HEK293 (cell line): ENCODE measurements at regions not wholly inside any gene's neighbourhood (a gene's known extent, or its start where the extent isn't known, plus 50 kb on each side); places are given as distances from the start of the nearest gene placed in this dataset.

Source experiments
- CTCF ChIA-PET: fragments of 350-600 bp; formaldehyde crosslinking; extraction: SDS; loops from one replicate; lab custom pipeline; 2021; ENCODE audit warnings: antibody characterized with exemption; lab: Yijun Ruan, JAX
- POLR2A ChIA-PET: fragments of 300-600 bp; formaldehyde crosslinking; extraction: SDS; loops from one replicate; lab custom pipeline; 2020; ENCODE audit warnings: antibody characterized with exemption, inconsistent platforms; lab: Yijun Ruan, JAX
- H3K27ac ChIP-seq: fragments of 200-500 bp; sonication (Bioruptor generic); 2 replicates; pipeline ENCODE4 v1.5.1; 2014; ENCODE audit warnings: low read depth, low read length, control low read depth, inconsistent platforms; ENCODE audit errors: extremely low read depth
- H3K36me3 ChIP-seq, 2 experiments: fragments of 200-500 bp in 1 of 2; sonication (Bioruptor generic) in 1 of 2; 1 replicate in 1 of 2; 2 replicates in 1 of 2; pipeline ENCODE4 v1.5.1; 2014 to 2017; ENCODE audit warnings: inconsistent platforms in 2 of 2, low read length in 2 of 2; ENCODE audit not compliant: control insufficient read depth in 2 of 2, insufficient read depth in 1 of 2
- H3K4me1 ChIP-seq: fragments of 200-500 bp; sonication (Bioruptor generic); 2 replicates; pipeline ENCODE4 v1.5.1; 2014; ENCODE audit warnings: mild to moderate bottlenecking, low read length, inconsistent platforms; ENCODE audit not compliant: control insufficient read depth, insufficient read depth
- H3K4me3 ChIP-seq: 2 replicates; pipeline ENCODE4 v1.5.1; 2011; ENCODE audit warnings: low read depth, mild to moderate bottlenecking, control low read depth, low read length, moderate library complexity
- H3K9me3 ChIP-seq: fragments of 200-500 bp; sonication (Bioruptor generic); 2 replicates; pipeline ENCODE4 v1.5.1; 2014; ENCODE audit warnings: low read depth, low read length, inconsistent platforms; ENCODE audit not compliant: control insufficient read depth, insufficient read depth
- EGR2 ChIP-seq: fragments of 450-650 bp; formaldehyde crosslinking; IDR thresholded peaks from 2 replicates; pipeline ENCODE4 v1.5.1; 2016; ENCODE audit warnings: low read depth, missing biosample characterization, missing genetic modification characterization
- ZBTB21 ChIP-seq: fragments of 450-650 bp; formaldehyde crosslinking; IDR thresholded peaks from 2 replicates; pipeline ENCODE4 v1.5.1; 2017; ENCODE audit warnings: missing biosample characterization, missing genetic modification characterization
- ZBTB8A ChIP-seq: fragments of 450-650 bp; formaldehyde crosslinking; IDR thresholded peaks from 2 replicates; pipeline ENCODE4 v1.5.1; 2016; ENCODE audit warnings: missing biosample characterization, missing genetic modification characterization
- ZNF133 ChIP-seq: fragments of 450-650 bp; formaldehyde crosslinking; IDR thresholded peaks from 2 replicates; pipeline ENCODE4 v1.5.1; 2016; ENCODE audit warnings: missing biosample characterization, missing genetic modification characterization
- ZNF239 ChIP-seq: fragments of 450-650 bp; formaldehyde crosslinking; IDR thresholded peaks from 2 replicates; pipeline ENCODE4 v1.5.1; 2016; ENCODE audit warnings: missing biosample characterization, missing genetic modification characterization
- ZNF302 ChIP-seq: fragments of 450-650 bp; formaldehyde crosslinking; IDR thresholded peaks from 2 replicates; pipeline ENCODE4 v1.5.1; 2016; ENCODE audit warnings: missing biosample characterization, missing genetic modification characterization, low read depth
- ZNF354C ChIP-seq: fragments of 450-650 bp; formaldehyde crosslinking; IDR thresholded peaks from 2 replicates; pipeline ENCODE4 v1.5.1; 2016; ENCODE audit warnings: missing biosample characterization, missing genetic modification characterization, low read depth, borderline replicate concordance
- ZNF510 ChIP-seq: fragments of 450-650 bp; formaldehyde crosslinking; IDR thresholded peaks from 2 replicates; pipeline ENCODE4 v1.5.1; 2018; ENCODE audit warnings: mild to moderate bottlenecking, missing genetic modification characterization, missing biosample characterization; ENCODE audit not compliant: insufficient replicate concordance
- ZNF629 ChIP-seq: fragments of 450-650 bp; formaldehyde crosslinking; IDR thresholded peaks from 2 replicates; pipeline ENCODE4 v1.5.1; 2017; ENCODE audit warnings: missing biosample characterization, missing genetic modification characterization
- ZNF660 ChIP-seq: fragments of 450-650 bp; IDR thresholded peaks from 2 replicates; pipeline ENCODE4 v1.5.1; 2018; ENCODE audit warnings: missing biosample characterization, mild to moderate bottlenecking, missing genetic modification characterization
- ZSCAN23 ChIP-seq: fragments of 450-650 bp; formaldehyde crosslinking; IDR thresholded peaks from 2 replicates; pipeline ENCODE4 v1.5.1; 2016; ENCODE audit warnings: missing biosample characterization, missing genetic modification characterization
- TF ChIP-seq, protein P1 (sequence below): fragments of 450-650 bp; formaldehyde crosslinking; IDR thresholded peaks from 2 replicates; pipeline ENCODE4 v1.5.1; 2016; ENCODE audit warnings: missing biosample characterization, missing genetic modification characterization, low read depth
- TF ChIP-seq, protein P2 (sequence below): fragments of 450-650 bp; formaldehyde crosslinking; IDR thresholded peaks from 2 replicates; pipeline ENCODE4 v1.5.1; 2016; ENCODE audit warnings: missing biosample characterization, missing genetic modification characterization
- TF ChIP-seq, protein P3 (sequence below): fragments of 450-650 bp; formaldehyde crosslinking; IDR thresholded peaks from 2 replicates; pipeline ENCODE4 v1.5.1; 2016; ENCODE audit warnings: missing biosample characterization, missing genetic modification characterization, low read depth
- TF ChIP-seq, protein P4 (sequence below): fragments of 450-650 bp; formaldehyde crosslinking; IDR thresholded peaks from 2 replicates; pipeline ENCODE4 v1.5.1; 2016; ENCODE audit warnings: missing biosample characterization, missing genetic modification characterization, borderline replicate concordance
- TF ChIP-seq, protein P5 (sequence below): fragments of 450-650 bp; formaldehyde crosslinking; IDR thresholded peaks from 2 replicates; pipeline ENCODE4 v1.5.1; 2016; ENCODE audit warnings: missing biosample characterization, missing genetic modification characterization
- TF ChIP-seq, protein P6 (sequence below): fragments of 450-650 bp; formaldehyde crosslinking; IDR thresholded peaks from 2 replicates; pipeline ENCODE4 v1.5.1; 2016; ENCODE audit warnings: missing biosample characterization, missing genetic modification characterization

DNA sequence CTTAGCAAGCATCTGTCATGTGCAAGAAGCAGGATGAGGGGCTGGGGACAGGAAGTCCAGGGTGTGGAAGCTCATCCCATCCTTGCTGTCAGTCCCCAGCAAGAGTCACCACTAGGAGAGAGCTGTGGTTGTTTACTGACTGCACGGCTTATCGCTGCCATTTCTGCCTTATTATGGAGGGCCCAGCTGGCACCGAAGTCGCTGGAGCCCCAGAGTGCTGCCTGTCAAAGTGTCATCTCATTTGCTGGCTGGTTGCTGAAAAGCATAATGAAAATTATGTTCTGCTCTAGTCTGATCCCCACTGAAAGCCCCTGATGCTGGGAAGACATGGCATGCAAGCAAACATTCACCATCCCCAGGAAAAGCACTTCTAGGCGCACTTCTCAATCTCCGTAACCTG lies 642.7 kb downstream of the NPHP4 start:
- POLR2A ChIA-PET: no interaction called here
- TF ChIP-seq, protein P1, sequence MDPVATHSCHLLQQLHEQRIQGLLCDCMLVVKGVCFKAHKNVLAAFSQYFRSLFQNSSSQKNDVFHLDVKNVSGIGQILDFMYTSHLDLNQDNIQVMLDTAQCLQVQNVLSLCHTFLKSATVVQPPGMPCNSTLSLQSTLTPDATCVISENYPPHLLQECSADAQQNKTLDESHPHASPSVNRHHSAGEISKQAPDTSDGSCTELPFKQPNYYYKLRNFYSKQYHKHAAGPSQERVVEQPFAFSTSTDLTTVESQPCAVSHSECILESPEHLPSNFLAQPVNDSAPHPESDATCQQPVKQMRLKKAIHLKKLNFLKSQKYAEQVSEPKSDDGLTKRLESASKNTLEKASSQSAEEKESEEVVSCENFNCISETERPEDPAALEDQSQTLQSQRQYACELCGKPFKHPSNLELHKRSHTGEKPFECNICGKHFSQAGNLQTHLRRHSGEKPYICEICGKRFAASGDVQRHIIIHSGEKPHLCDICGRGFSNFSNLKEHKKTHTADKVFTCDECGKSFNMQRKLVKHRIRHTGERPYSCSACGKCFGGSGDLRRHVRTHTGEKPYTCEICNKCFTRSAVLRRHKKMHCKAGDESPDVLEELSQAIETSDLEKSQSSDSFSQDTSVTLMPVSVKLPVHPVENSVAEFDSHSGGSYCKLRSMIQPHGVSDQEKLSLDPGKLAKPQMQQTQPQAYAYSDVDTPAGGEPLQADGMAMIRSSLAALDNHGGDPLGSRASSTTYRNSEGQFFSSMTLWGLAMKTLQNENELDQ (tag by site-specific recombination): no peak
- TF ChIP-seq, protein P2, sequence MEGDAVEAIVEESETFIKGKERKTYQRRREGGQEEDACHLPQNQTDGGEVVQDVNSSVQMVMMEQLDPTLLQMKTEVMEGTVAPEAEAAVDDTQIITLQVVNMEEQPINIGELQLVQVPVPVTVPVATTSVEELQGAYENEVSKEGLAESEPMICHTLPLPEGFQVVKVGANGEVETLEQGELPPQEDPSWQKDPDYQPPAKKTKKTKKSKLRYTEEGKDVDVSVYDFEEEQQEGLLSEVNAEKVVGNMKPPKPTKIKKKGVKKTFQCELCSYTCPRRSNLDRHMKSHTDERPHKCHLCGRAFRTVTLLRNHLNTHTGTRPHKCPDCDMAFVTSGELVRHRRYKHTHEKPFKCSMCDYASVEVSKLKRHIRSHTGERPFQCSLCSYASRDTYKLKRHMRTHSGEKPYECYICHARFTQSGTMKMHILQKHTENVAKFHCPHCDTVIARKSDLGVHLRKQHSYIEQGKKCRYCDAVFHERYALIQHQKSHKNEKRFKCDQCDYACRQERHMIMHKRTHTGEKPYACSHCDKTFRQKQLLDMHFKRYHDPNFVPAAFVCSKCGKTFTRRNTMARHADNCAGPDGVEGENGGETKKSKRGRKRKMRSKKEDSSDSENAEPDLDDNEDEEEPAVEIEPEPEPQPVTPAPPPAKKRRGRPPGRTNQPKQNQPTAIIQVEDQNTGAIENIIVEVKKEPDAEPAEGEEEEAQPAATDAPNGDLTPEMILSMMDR (tag by site-specific recombination): no peak
- TF ChIP-seq ZNF354C (tag by site-specific recombination) (no peak), ZBTB8A (tag by site-specific recombination) (no peak), ZNF302 (tag by site-specific recombination) (no peak), ZNF660 (tag by site-specific recombination) (no peak)
- no peak overlapping the region for H3K4me3 ChIP-seq
- no peak overlapping the region for H3K27ac ChIP-seq
- CTCF ChIA-PET: no interaction called here
- no peaks in the 10 kb centered on the region for H3K36me3 ChIP-seq
- no peaks in the 10 kb centered on the region for H3K9me3 ChIP-seq
- no peaks in the 10 kb centered on the region for H3K4me1 ChIP-seq

DNA sequence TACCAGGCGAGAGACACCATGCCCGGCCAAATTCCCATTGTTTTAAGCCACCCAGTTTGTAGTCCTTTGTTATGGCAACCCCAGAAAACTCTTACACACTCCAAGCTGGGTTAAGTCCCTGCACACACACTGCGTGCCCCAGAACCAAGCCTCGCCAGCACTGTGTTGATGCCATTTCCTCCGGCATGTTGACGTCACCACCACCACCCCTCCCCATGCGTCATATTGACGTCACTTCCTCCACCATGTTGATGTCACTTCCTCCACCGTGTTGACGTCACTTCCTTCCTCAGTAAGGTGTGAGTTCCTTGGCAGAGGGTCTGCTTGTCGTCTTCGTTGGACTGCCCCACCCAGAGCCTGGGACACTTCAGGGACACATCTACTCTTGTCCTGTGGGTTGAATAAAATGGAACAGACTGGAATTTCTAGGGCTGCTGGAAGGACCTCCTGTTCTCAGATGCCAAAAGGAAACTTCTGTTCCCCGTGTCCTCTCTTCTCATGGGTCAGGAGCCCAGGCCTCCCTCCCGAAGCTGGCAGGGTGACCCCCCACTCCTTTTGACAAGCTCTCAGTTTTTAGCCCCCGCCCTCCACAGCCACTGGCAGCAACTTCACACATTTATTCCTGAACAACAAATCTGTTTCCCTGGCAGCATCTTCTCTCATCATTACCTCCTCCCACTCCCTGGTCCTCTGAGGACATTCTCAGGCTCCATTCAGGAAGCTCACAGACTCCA lies 643.3 kb downstream of the NPHP4 start:
- ChIA-PET CTCF (no interaction called here), POLR2A (no interaction called here)
- Histone ChIP-seq H3K4me1 (no peaks in the 10 kb centered on the region), H3K4me3 (no peak overlapping the region), H3K36me3 (no peaks in the 10 kb centered on the region), H3K27ac (no peak overlapping the region), H3K9me3 (no peaks in the 10 kb centered on the region)
- TF ChIP-seq ZSCAN23 (tag by site-specific recombination) (no peak), ZBTB21 (tag by site-specific recombination) (peak; percentile 93), ZNF133 (tag by site-specific recombination) (no peak), ZNF239 (tag by site-specific recombination) (no peak), ZNF629 (tag by site-specific recombination) (peak; percentile 92), ZNF510 (tag by site-specific recombination) (no peak), EGR2 (tag by site-specific recombination) (no peak)
- TF ChIP-seq, protein P3, sequence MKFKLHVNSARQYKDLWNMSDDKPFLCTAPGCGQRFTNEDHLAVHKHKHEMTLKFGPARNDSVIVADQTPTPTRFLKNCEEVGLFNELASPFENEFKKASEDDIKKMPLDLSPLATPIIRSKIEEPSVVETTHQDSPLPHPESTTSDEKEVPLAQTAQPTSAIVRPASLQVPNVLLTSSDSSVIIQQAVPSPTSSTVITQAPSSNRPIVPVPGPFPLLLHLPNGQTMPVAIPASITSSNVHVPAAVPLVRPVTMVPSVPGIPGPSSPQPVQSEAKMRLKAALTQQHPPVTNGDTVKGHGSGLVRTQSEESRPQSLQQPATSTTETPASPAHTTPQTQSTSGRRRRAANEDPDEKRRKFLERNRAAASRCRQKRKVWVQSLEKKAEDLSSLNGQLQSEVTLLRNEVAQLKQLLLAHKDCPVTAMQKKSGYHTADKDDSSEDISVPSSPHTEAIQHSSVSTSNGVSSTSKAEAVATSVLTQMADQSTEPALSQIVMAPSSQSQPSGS (tag by site-specific recombination): peak; percentile 91
- TF ChIP-seq, protein P4, sequence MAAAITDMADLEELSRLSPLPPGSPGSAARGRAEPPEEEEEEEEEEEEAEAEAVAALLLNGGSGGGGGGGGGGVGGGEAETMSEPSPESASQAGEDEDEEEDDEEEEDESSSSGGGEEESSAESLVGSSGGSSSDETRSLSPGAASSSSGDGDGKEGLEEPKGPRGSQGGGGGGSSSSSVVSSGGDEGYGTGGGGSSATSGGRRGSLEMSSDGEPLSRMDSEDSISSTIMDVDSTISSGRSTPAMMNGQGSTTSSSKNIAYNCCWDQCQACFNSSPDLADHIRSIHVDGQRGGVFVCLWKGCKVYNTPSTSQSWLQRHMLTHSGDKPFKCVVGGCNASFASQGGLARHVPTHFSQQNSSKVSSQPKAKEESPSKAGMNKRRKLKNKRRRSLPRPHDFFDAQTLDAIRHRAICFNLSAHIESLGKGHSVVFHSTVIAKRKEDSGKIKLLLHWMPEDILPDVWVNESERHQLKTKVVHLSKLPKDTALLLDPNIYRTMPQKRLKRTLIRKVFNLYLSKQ (tag by site-specific recombination): no peak
- TF ChIP-seq, protein P5, sequence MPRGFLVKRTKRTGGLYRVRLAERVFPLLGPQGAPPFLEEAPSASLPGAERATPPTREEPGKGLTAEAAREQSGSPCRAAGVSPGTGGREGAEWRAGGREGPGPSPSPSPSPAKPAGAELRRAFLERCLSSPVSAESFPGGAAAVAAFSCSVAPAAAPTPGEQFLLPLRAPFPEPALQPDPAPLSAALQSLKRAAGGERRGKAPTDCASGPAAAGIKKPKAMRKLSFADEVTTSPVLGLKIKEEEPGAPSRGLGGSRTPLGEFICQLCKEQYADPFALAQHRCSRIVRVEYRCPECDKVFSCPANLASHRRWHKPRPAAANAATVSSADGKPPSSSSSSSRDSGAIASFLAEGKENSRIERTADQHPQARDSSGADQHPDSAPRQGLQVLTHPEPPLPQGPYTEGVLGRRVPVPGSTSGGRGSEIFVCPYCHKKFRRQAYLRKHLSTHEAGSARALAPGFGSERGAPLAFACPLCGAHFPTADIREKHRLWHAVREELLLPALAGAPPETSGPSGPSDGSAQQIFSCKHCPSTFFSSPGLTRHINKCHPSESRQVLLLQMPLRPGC (tag by site-specific recombination): no peak
- TF ChIP-seq, protein P6, sequence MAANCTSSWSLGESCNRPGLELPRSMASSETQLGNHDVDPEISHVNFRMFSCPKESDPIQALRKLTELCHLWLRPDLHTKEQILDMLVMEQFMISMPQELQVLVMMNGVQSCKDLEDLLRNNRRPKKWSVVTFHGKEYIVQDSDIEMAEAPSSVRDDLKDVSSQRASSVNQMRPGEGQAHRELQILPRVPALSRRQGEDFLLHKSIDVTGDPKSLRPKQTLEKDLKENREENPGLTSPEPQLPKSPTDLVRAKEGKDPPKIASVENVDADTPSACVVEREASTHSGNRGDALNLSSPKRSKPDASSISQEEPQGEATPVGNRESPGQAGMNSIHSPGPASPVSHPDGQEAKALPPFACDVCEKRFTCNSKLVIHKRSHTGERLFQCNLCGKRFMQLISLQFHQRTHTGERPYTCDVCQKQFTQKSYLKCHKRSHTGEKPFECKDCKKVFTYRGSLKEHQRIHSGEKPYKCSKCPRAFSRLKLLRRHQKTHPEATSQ (tag by site-specific recombination): no peak
